Transverse colon (tissue), 4 donors: ENCODE measurements at regions not wholly inside any gene's neighbourhood (a gene's known extent, or its start where the extent isn't known, plus 50 kb on each side); places are given as distances from the start of the nearest gene placed in this dataset.
"Not testable (repeated sequence)": the region's sequence is repeated elsewhere in the genome, so short reads cannot be mapped to it uniquely, and the experiment has no call there.

Source experiments
- DNase-seq: peaks from one replicate; pipeline ENCODE4 v3.0.0-alpha.2; 2019
- H3K27ac ChIP-seq, 4 donors: fragments of 200-600 bp; sonication (generic); 2 replicates each; pipeline ENCODE4 v1.5.1; 2016 to 2018; ENCODE audit warnings: inconsistent platforms in 4 of 4
- H3K27me3 ChIP-seq: fragments of 200-600 bp; sonication (generic); 2 replicates; pipeline ENCODE4 v1.5.1; 2017; ENCODE audit warnings: inconsistent platforms
- H3K36me3 ChIP-seq, 4 donors: fragments of 200-600 bp; sonication (generic); 2 replicates each; pipeline ENCODE4 v1.5.1; 2017 to 2019; ENCODE audit warnings: inconsistent platforms in 4 of 4
- H3K4me1 ChIP-seq, 4 donors: fragments of 200-600 bp; sonication (generic); 2 replicates each; pipeline ENCODE4 v1.5.1; 2017 to 2020; ENCODE audit warnings: inconsistent platforms in 4 of 4
- H3K4me3 ChIP-seq, 4 donors: fragments of 200-600 bp; sonication (generic); 1 replicate in 1 of 4; 2 replicates in 3 of 4; pipeline versions ENCODE4 v1.5.1 to v1.6.1; 2017 to 2019; ENCODE audit warnings: inconsistent platforms in 4 of 4
- H3K9me3 ChIP-seq, 2 donors: fragments of 200-600 bp; sonication (generic); 2 replicates each; pipeline ENCODE4 v1.5.1; 2017 to 2019; ENCODE audit warnings: inconsistent platforms in 2 of 2
- CTCF ChIP-seq, 5 experiments: fragments of 200-600 bp in 3 of 5; fragments of 450-650 bp in 2 of 5; sonication (generic) in 3 of 5; IDR thresholded peaks; 1 replicate in 2 of 5; 2 replicates in 3 of 5; pipeline ENCODE4 v1.5.1; 2016 to 2017; ENCODE audit warnings: antibody characterized with exemption in 5 of 5, inconsistent platforms in 3 of 5, mild to moderate bottlenecking in 2 of 5, moderate library complexity in 1 of 5
- EP300 ChIP-seq: sonication (generic); formaldehyde crosslinking; IDR thresholded peaks from one replicate; pipeline ENCODE4 v1.6.1; 2017; ENCODE audit warnings: antibody characterized with exemption, low read depth
- POLR2A ChIP-seq: fragments of 450-650 bp; IDR thresholded peaks from one replicate; pipeline ENCODE4 v1.6.1; 2016; ENCODE audit warnings: antibody characterized with exemption, mild to moderate bottlenecking, moderate library complexity
- POLR2AphosphoS5 ChIP-seq, 3 donors: sonication (generic); formaldehyde crosslinking; IDR thresholded peaks; one replicate each; pipeline ENCODE4 v1.6.1; 2016; ENCODE audit warnings: antibody characterized with exemption in 3 of 3
- WGBS, 2 donors: methylation state at CpG; one replicate each; pipeline ENCODE4 v1.1.5; 2018; ENCODE audit warnings: low coverage in 1 of 2; 5-methylcytosine and 5-hydroxymethylcytosine counted together
- in situ Hi-C, 4 donors: fragments of 200-750 bp; cut with MboI; loops; one replicate each; pipeline versions ENCODE4 v1.15.0 to v1.15.1; 2017; ENCODE audit warnings: low sequenced_read_pairs in 3 of 4, low pct_ligation_motif_present in 1 of 4, low pct_unique_long_range_greater_than_20kb in 1 of 4
- intact Hi-C: fragments of 100-400 bp; cut with DNase I; formaldehyde crosslinking; loops from one replicate; pipeline ENCODE4 v1.15.1; 2023; ENCODE audit warnings: low total_unique reads

GRCh38 chr5:108467563-108467962, 85.7 kb upstream of the FBXL17 start:
- Histone ChIP-seq H3K27me3 (no peaks in the 10 kb centered on the region), H3K27ac (no peak overlapping the region), H3K4me1 (no peaks in the 10 kb centered on the region), H3K36me3 (no peaks in the 10 kb centered on the region), H3K9me3 (no peaks in the 10 kb centered on the region), H3K4me3 (no peak overlapping the region)
- 67 to 77% methylated on average over 2 to 4 of the region's 4 CpGs for WGBS, 2 donors
- no peak for DNase-seq
- intact Hi-C loops: no loop called here
- TF ChIP-seq EP300 (no peak), POLR2A (no peak), CTCF (IDR thresholded peaks at IDR 0.05) (no peak), POLR2AphosphoS5 (IDR thresholded peaks at IDR 0.05) (no peak)
- in situ Hi-C loops: no loop called here

GRCh38 chr5:108461628-108462367, 79.9 kb upstream of the FBXL17 start:
- intact Hi-C loops (no loop called here), in situ Hi-C loops (no loop called here)
- no peak overlapping the region for H3K27ac ChIP-seq
- no peaks in the 10 kb centered on the region for H3K4me1 ChIP-seq
- 29 to 60% methylated on average over 1 of the region's 1 CpG for WGBS, 2 donors
- H3K9me3 ChIP-seq: no peaks in the 10 kb centered on the region
- H3K4me3 ChIP-seq: no peak overlapping the region
- no peaks in the 10 kb centered on the region for H3K27me3 ChIP-seq
- no peaks in the 10 kb centered on the region for H3K36me3 ChIP-seq
- DNase-seq: no peak
- TF ChIP-seq POLR2AphosphoS5 (IDR thresholded peaks at IDR 0.05): no peak
- no peak for TF ChIP-seq CTCF (IDR thresholded peaks at IDR 0.05)
- no peak for TF ChIP-seq EP300
- TF ChIP-seq POLR2A: no peak

- no peak for DNase-seq
- intact Hi-C loops: no loop called here
- no peaks in the 10 kb centered on the region for H3K9me3 ChIP-seq
- H3K36me3 ChIP-seq: no peaks in the 10 kb centered on the region
- WGBS, 2 donors: 55 to 62% methylated on average over 2 of the region's 2 CpGs
- H3K4me3 ChIP-seq: no peak overlapping the region
- H3K27me3 ChIP-seq: no peaks in the 10 kb centered on the region
- no peaks in the 10 kb centered on the region for H3K4me1 ChIP-seq
- in situ Hi-C loops: no loop called here
- TF ChIP-seq POLR2A: no peak
- TF ChIP-seq EP300: no peak
- no peak for TF ChIP-seq POLR2AphosphoS5 (IDR thresholded peaks at IDR 0.05)
- TF ChIP-seq CTCF (IDR thresholded peaks at IDR 0.05): no peak
- no peak overlapping the region for H3K27ac ChIP-seq
Observed at GRCh38 chr5:108459769-108460168, 77.9 kb upstream of the FBXL17 start.

GRCh38 chr5:108451269-108451668, 69.4 kb upstream of the FBXL17 start:
- Histone ChIP-seq H3K27me3 (no peaks in the 10 kb centered on the region), H3K4me3 (no peak overlapping the region), H3K36me3 (no peaks in the 10 kb centered on the region), H3K9me3 (peaks cover 0 to 6% of the 10 kb centered on the region in 2 donors), H3K27ac (no peak overlapping the region), H3K4me1 (no peaks in the 10 kb centered on the region)
- no peak for DNase-seq
- in situ Hi-C loops: no loop called here
- intact Hi-C loops: no loop called here
- TF ChIP-seq POLR2AphosphoS5 (IDR thresholded peaks at IDR 0.05): no peak
- no peak for TF ChIP-seq POLR2A
- no peak for TF ChIP-seq CTCF (IDR thresholded peaks at IDR 0.05)
- TF ChIP-seq EP300: no peak

- WGBS, 2 donors: 93 to 97% methylated on average over 3 of the region's 3 CpGs
Observed at GRCh38 chr5:108444130-108444529, 62.2 kb upstream of the FBXL17 start.

GRCh38 chr5:108442063-108442651, 60.3 kb upstream of the FBXL17 start:
- DNase-seq, H3K36me3 ChIP-seq, H3K9me3 ChIP-seq, H3K4me1 ChIP-seq, H3K4me3 ChIP-seq, intact Hi-C loops, in situ Hi-C loops, H3K27me3 ChIP-seq, H3K27ac ChIP-seq: not testable (repeated sequence)
- 92 to 100% methylated on average over 1 to 20 of the region's 24 CpGs for WGBS, 2 donors

More at GRCh38 chr5:108444130-108444529, 62.2 kb upstream of the FBXL17 start:
- H3K4me3 ChIP-seq, H3K9me3 ChIP-seq, H3K27me3 ChIP-seq, in situ Hi-C loops, H3K27ac ChIP-seq, H3K36me3 ChIP-seq, intact Hi-C loops, DNase-seq, H3K4me1 ChIP-seq: not testable (repeated sequence)
